ENCODE measurements at regions not wholly inside any gene's neighbourhood (a gene's known extent, or its start where the extent isn't known, plus 50 kb on each side); places are given as distances from the start of the nearest gene placed in this dataset.

GRCh38 chrX:65873385-65873784 lies 166.5 kb downstream of the VSIG4 start:
- Histone ChIP-seq H3K9ac (ENCODE audit: low read length) (no peak overlapping the region), H3K79me2 (ENCODE audit: insufficient read depth, low read length) (no peaks in the 10 kb centered on the region), H4K20me1 (ENCODE audit: insufficient read depth) (no peaks in the 10 kb centered on the region), H3K4me3 (replicated peaks in 1 of 2; ENCODE audit: low read depth in 1 of 2, low read length in 2 of 2) (no peak overlapping the region), H3K9me3 (ENCODE audit: control insufficient read depth in 1 of 2, insufficient read depth in 1 of 2, low read depth in 1 of 2, low read length in 2 of 2) (no peaks in the 10 kb centered on the region), H3K4me1 (ENCODE audit: control insufficient read depth in 1 of 2, insufficient read depth in 2 of 2, low read length in 2 of 2) (peaks cover 0 to 48% of the 10 kb centered on the region in 2 experiments; a peak in 2 of 4 replicates), H3K9me2 (ENCODE audit: insufficient read depth) (no peaks in the 10 kb centered on the region), H2AFZ (ENCODE audit: low read depth, low read length, poor library complexity, severe bottlenecking) (no peak overlapping the region), H3K27me3 (ENCODE audit: insufficient read depth, low read length) (no peaks in the 10 kb centered on the region), H3K27ac (ENCODE audit: low read depth, low read length) (no peak overlapping the region), H3K36me3 (ENCODE audit: control insufficient read depth in 1 of 2, insufficient read depth in 2 of 2, low read length in 2 of 2) (no peaks in the 10 kb centered on the region), H3K4me2 (ENCODE audit: low read length) (no peak overlapping the region)
- intact Hi-C loops (cut with micrococcal nuclease), result no loop called here
- no peak for TF ChIP-seq POLR2AphosphoS5 (IDR thresholded peaks at IDR 0.05; ENCODE audit: low read depth, low read length)
- TF ChIP-seq RAD21 (IDR thresholded peaks at IDR 0.05; ENCODE audit: low read depth), result no peak
- TF ChIP-seq FOSL1 (IDR thresholded peaks at IDR 0.05; ENCODE audit: low read depth), result no peak
- TF ChIP-seq ELF1 (IDR thresholded peaks at IDR 0.05; ENCODE audit: borderline replicate concordance, low read depth), result no peak
- TF ChIP-seq TCF7L2 (IDR thresholded peaks at IDR 0.05; ENCODE audit: borderline replicate concordance, extremely low read depth, insufficient read depth, insufficient read length), result no peak
- TF ChIP-seq POLR2A (IDR thresholded peaks at IDR 0.05; ENCODE audit: borderline replicate concordance, extremely low read depth, insufficient read depth, insufficient read length), result no peak
- TF ChIP-seq YY1 (IDR thresholded peaks at IDR 0.05; ENCODE audit: extremely low read depth, insufficient replicate concordance, low read depth, low read length), result no peak
- no peak for TF ChIP-seq ZNF274 (IDR thresholded peaks at IDR 0.05; ENCODE audit: low read depth, low read length)
- TF ChIP-seq EZH2phosphoT487 (IDR thresholded peaks at IDR 0.05; ENCODE audit: borderline replicate concordance), result no peak
- no peak for TF ChIP-seq EZH2 (IDR thresholded peaks at IDR 0.05)
- TF ChIP-seq ATF3 (IDR thresholded peaks at IDR 0.05), result no peak
- no peak for TF ChIP-seq ZBTB33 (IDR thresholded peaks at IDR 0.05; ENCODE audit: extremely low read depth, insufficient replicate concordance, low read length)
- TF ChIP-seq ZFX (IDR thresholded peaks at IDR 0.05), result no peak
- TF ChIP-seq CBX3 (IDR thresholded peaks at IDR 0.05; ENCODE audit: low read depth), result no peak
- no peak for TF ChIP-seq CTCF (IDR thresholded peaks at IDR 0.05 in 2 of 3, conservative IDR thresholded peaks at IDR 0.05 in 1 of 3; ENCODE audit: borderline replicate concordance in 1 of 3, insufficient read depth in 1 of 3, low read depth in 2 of 3, low read length in 2 of 3)
- CTCF ChIA-PET, result no interaction called here
- RAD21 ChIA-PET (ENCODE audit: low non-redundant PET in 1 of 2, low total read pairs in 2 of 2, uncharacterized antibody in 2 of 2, unreplicated experiment in 2 of 2), result no interaction called here
- no peak for ATAC-seq
- DNase-seq (ENCODE audit: low read depth, low spot score), result no peak
- BruUV-seq (replicated peaks), result no TSS peak
- POLR2A ChIA-PET, result no interaction called here
